SK-N-SH (cell line): ENCODE measurements at regions not wholly inside any gene's neighbourhood (a gene's known extent, or its start where the extent isn't known, plus 50 kb on each side); places are given as distances from the start of the nearest gene placed in this dataset.

Experiments used
- CTCF ChIA-PET: fragments of 300-600, 350-600 bp; formaldehyde crosslinking; extraction: SDS; loops from one replicate; lab custom pipeline; 2021; lab: Yijun Ruan, JAX
- POLR2A ChIA-PET: fragments of 350-600 bp; sonication (Branson Sonifier 250); formaldehyde crosslinking; extraction: SDS; loops from one replicate; lab custom pipeline; 2020; ENCODE audit warnings: antibody characterized with exemption, inconsistent platforms; lab: Yijun Ruan, JAX
- DNase-seq: peaks from one replicate; pipeline ENCODE4 v3.0.0; 2012
- H2AFZ ChIP-seq: fragments of 200-600 bp; sonication (generic); 2 replicates; pipeline ENCODE4 v1.8.1; 2016; ENCODE audit warnings: antibody characterized with exemption, mild to moderate bottlenecking, low read depth
- H3F3A ChIP-seq: fragments of 200-600 bp; sonication (generic); replicated peaks from 2 replicates; pipeline ENCODE3; 2016; ENCODE audit warnings: antibody characterized with exemption, mild to moderate bottlenecking; ENCODE audit not compliant: insufficient read depth
- H3K27ac ChIP-seq, 2 experiments: fragments of 200-500 bp in 1 of 2; fragments of 200-600 bp in 1 of 2; sonication (Bioruptor generic) in 1 of 2; sonication (generic), shearing (Covaris generic) in 1 of 2; 2 replicates each; pipeline versions ENCODE4 v1.5.1 to v1.6.1; 2014 to 2016; ENCODE audit warnings: low read depth in 2 of 2, inconsistent platforms in 1 of 2, low read length in 1 of 2, mild to moderate bottlenecking in 1 of 2, mixed read lengths in 1 of 2
- H3K27me3 ChIP-seq: fragments of 200-600 bp; sonication (generic), shearing (Covaris generic); 2 replicates; pipeline ENCODE4 v1.6.1; 2016; ENCODE audit warnings: mixed run types; ENCODE audit not compliant: insufficient read depth
- H3K36me3 ChIP-seq, 2 experiments: fragments of 200-500 bp in 1 of 2; fragments of 200-600 bp in 1 of 2; sonication (Bioruptor generic) in 1 of 2; sonication (generic) in 1 of 2; replicated peaks in 1 of 2; 2 replicates each; pipeline versions ENCODE3 to v1.5.1; 2014 to 2016; ENCODE audit warnings: low read length in 1 of 2, mild to moderate bottlenecking in 1 of 2; ENCODE audit not compliant: insufficient read depth in 2 of 2, control insufficient read depth in 1 of 2
- H3K4me1 ChIP-seq, 2 experiments: fragments of 200-500 bp in 1 of 2; fragments of 200-600 bp in 1 of 2; sonication (Bioruptor generic) in 1 of 2; sonication (generic), shearing (Covaris generic) in 1 of 2; 2 replicates each; pipeline versions ENCODE4 v1.5.1 to v1.6.1; 2014 to 2016; ENCODE audit warnings: low read depth in 1 of 2, low read length in 1 of 2, mixed run types in 1 of 2; ENCODE audit not compliant: insufficient read depth in 2 of 2, control insufficient read depth in 1 of 2
- H3K4me2 ChIP-seq: fragments of 200-600 bp; sonication (generic), shearing (Covaris generic); 2 replicates; pipeline ENCODE4 v1.6.1; 2017; ENCODE audit warnings: mixed run types
- H3K4me3 ChIP-seq, 2 experiments: fragments of 200-500 bp in 1 of 2; fragments of 200-600 bp in 1 of 2; sonication (Bioruptor generic) in 1 of 2; sonication (generic), shearing (Covaris generic) in 1 of 2; 2 replicates each; pipeline versions ENCODE4 v1.5.1 to v1.8.1; 2014 to 2016; ENCODE audit warnings: low read depth in 2 of 2, inconsistent platforms in 1 of 2, low read length in 1 of 2, mild to moderate bottlenecking in 1 of 2, mixed read lengths in 1 of 2, moderate library complexity in 1 of 2
- H3K79me2 ChIP-seq: fragments of 200-600 bp; sonication (generic); 2 replicates; pipeline ENCODE4 v1.8.1; 2017; ENCODE audit warnings: mild to moderate bottlenecking; ENCODE audit not compliant: insufficient read depth
- H3K9ac ChIP-seq: fragments of 200-600 bp; sonication (generic); 2 replicates; pipeline ENCODE4 v1.6.1; 2017; ENCODE audit warnings: mixed run types
- H3K9me2 ChIP-seq: fragments of 200-600 bp; sonication (generic); 2 replicates; pipeline ENCODE4 v1.6.1; 2017; ENCODE audit warnings: mixed run types
- H3K9me3 ChIP-seq: fragments of 200-600 bp; sonication (generic); 2 replicates; pipeline ENCODE4 v1.6.1; 2017; ENCODE audit warnings: mixed run types, mild to moderate bottlenecking, moderate library complexity
- H4K20me1 ChIP-seq: fragments of 200-600 bp; sonication (generic); 2 replicates; pipeline ENCODE4 v1.6.1; 2017; ENCODE audit warnings: mild to moderate bottlenecking, mixed run types; ENCODE audit not compliant: insufficient read depth
- CHD2 ChIP-seq: fragments of 150-350 bp; IDR thresholded peaks from 2 replicates; pipeline ENCODE4 v1.6.1; 2018; ENCODE audit warnings: low read length; ENCODE audit not compliant: partially characterized antibody
- EP300 ChIP-seq, 2 experiments: IDR thresholded peaks; 2 replicates each; pipeline versions ENCODE4 v1.4.0 to v1.6.1; 2012; ENCODE audit warnings: borderline replicate concordance in 1 of 2, low read depth in 1 of 2, low read length in 1 of 2
- FOXJ3 ChIP-seq: sonication (generic); formaldehyde crosslinking; IDR thresholded peaks from 2 replicates; pipeline ENCODE4 v1.5.1; 2020; ENCODE audit warnings: mild to moderate bottlenecking, missing genetic modification reagents
- GATA2 ChIP-seq: sonication (generic); formaldehyde crosslinking; IDR thresholded peaks from 2 replicates; pipeline ENCODE4 v1.5.0; 2020; ENCODE audit warnings: mild to moderate bottlenecking, missing genetic modification reagents
- MXI1 ChIP-seq: IDR thresholded peaks from 2 replicates; pipeline ENCODE4 v1.6.1; 2012; ENCODE audit warnings: mild to moderate bottlenecking, low read depth, low read length, improper control_type of control experiment
- RAD21 ChIP-seq: IDR thresholded peaks from 2 replicates; pipeline ENCODE4 v1.6.1; 2012; ENCODE audit warnings: mild to moderate bottlenecking, low read length
- RCOR1 ChIP-seq: fragments of 150-350 bp; IDR thresholded peaks from 2 replicates; pipeline ENCODE4 v1.6.1; 2017; ENCODE audit warnings: antibody characterized with exemption, low read length
- TEAD4 ChIP-seq: IDR thresholded peaks from 2 replicates; pipeline ENCODE4 v1.4.0; 2012; ENCODE audit warnings: mild to moderate bottlenecking, borderline replicate concordance; ENCODE audit not compliant: insufficient read depth
- YY1 ChIP-seq: IDR thresholded peaks from 2 replicates; pipeline ENCODE4 v1.4.0; 2012; ENCODE audit warnings: low read depth, mild to moderate bottlenecking
- ZBTB33 ChIP-seq: IDR thresholded peaks from 2 replicates; pipeline ENCODE4 v1.4.0; 2012; ENCODE audit warnings: low read depth, borderline replicate concordance
- WGBS: methylation state at CpG from one replicate; pipeline ENCODE4 v1.1.6; 2017; ENCODE audit warnings: low lambda C conversion rate; 5-methylcytosine and 5-hydroxymethylcytosine counted together

GRCh38 chr1:101483982-101484688 lies 247.3 kb downstream of the S1PR1 start:
- Histone ChIP-seq H3K9me3 (no peaks in the 10 kb centered on the region), H4K20me1 (no peaks in the 10 kb centered on the region), H3K4me3 (no peak overlapping the region), H3K9me2 (no peaks in the 10 kb centered on the region), H3K79me2 (no peaks in the 10 kb centered on the region), H3F3A (no peaks in the 10 kb centered on the region), H3K36me3 (no peaks in the 10 kb centered on the region), H3K27me3 (no peaks in the 10 kb centered on the region; the same call in 1 of the 2 replicates), H3K27ac (peak overlapping the region; percentile 19 to 95; a peak in 3 of 4 replicates), H2AFZ (no peak overlapping the region), H3K4me1 (peaks cover 0 to 24% of the 10 kb centered on the region in 2 experiments; a peak in 2 of 4 replicates), H3K9ac (no peak overlapping the region), H3K4me2 (no peak overlapping the region)
- CTCF ChIA-PET, result interaction anchor here (1.5 to 6.3 kb wide), 2 partner anchors 10 to 36 kb away, joined by 5 to 63 read pairs; no protein-coding TSS in a partner anchor
- POLR2A ChIA-PET, result no interaction called here
- WGBS, result 19% methylated on average over 5 of the region's 5 CpGs
- DNase-seq, result peak; percentile 3
- TF ChIP-seq FOXJ3 (CRISPR knock-in tag) (peak; percentile 60), ZBTB33 (no peak), RAD21 (no peak), GATA2 (CRISPR knock-in tag) (peak; percentile 84), MXI1 (no peak), RCOR1 (peak; percentile 81), CHD2 (peak; percentile 65), EP300 (IDR thresholded peaks at IDR 0.05; ENCODE audit: borderline replicate concordance in 1 of 2, low read depth in 1 of 2, low read length in 1 of 2) (peak in 1 of 2 experiments; percentile 88; a peak in 2 of 4 replicates), TEAD4 (0 out of 2 replicates have a peak, but pooled peaks have one; percentile 19)

DNA sequence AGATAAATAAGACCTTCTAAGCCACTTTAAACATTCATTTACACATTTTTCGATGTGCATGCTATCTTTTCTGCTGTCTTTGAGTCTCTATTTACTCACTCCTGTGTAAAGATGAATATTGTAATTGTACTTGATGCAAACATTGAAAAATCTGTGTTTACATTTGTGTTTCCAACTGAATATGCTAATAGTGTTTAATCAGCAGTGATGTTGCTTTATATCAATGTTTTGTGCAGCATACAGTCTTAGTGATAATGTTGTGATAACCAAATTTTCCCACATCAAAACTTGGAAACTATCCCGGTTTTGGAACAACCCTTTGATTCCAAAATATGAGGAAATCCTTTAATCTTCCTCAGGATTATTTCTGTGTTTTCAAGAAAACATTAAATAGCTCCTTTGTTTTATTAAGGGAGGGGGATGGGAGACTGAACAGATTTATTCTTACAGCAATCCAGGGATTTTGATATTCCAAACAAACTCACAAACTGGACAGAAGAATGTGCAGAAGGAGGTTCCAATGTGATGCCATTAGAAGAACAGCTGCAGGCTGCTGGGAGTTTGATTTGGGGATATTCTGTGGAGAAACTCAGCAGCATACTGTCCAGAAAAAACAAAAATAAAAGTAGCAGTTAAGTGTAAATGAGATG lies 248.0 kb downstream of the S1PR1 start:
- H3K9me3 ChIP-seq, result no peaks in the 10 kb centered on the region
- H3K4me2 ChIP-seq, result no peak overlapping the region
- H3K79me2 ChIP-seq, result no peaks in the 10 kb centered on the region

More for the DNA sequence above, 248.0 kb downstream of the S1PR1 start:
- WGBS, result 6% methylated on average over 2 of the region's 2 CpGs
- DNase-seq, result no peak
- TF ChIP-seq GATA2 (CRISPR knock-in tag) (peak; percentile 52), YY1 (no peak)
- no peaks in the 10 kb centered on the region for H3F3A ChIP-seq
- H3K27ac ChIP-seq, result peak overlapping the region; percentile 19 to 95; a peak in 3 of 4 replicates
- CTCF ChIA-PET, result interaction anchor here (0.6 to 6.3 kb wide), 6 partner anchors 11 to 196 kb away, joined by 3 to 63 read pairs (median 6); no protein-coding TSS in a partner anchor
- no peaks in the 10 kb centered on the region for H3K9me2 ChIP-seq
- no peak overlapping the region for H3K9ac ChIP-seq
- no peaks in the 10 kb centered on the region for H3K36me3 ChIP-seq
- POLR2A ChIA-PET, result interaction anchor here (1.2 kb wide), 1 partner anchor 44 kb away, joined by 3 read pairs; no protein-coding TSS in a partner anchor
- no peaks in the 10 kb centered on the region; the same call in 1 of the 2 replicates for H3K27me3 ChIP-seq
- H4K20me1 ChIP-seq, result no peaks in the 10 kb centered on the region
- H3K4me1 ChIP-seq, result peaks cover 0 to 24% of the 10 kb centered on the region in 2 experiments; a peak in 2 of 4 replicates
- H3K4me3 ChIP-seq, result no peak overlapping the region
- H2AFZ ChIP-seq, result no peak overlapping the region; the same call in 1 of the 2 replicates
